ENCODE measurements at regions not wholly inside any gene's neighbourhood (a gene's known extent, or its start where the extent isn't known, plus 50 kb on each side); places are given as distances from the start of the nearest gene placed in this dataset.

- no peak overlapping the region for H3K4me3 ChIP-seq (replicated peaks in 1 of 2; ENCODE audit: low read depth in 1 of 2, low read length in 2 of 2)
- RAD21 ChIA-PET (ENCODE audit: low non-redundant PET in 1 of 2, low total read pairs in 2 of 2, uncharacterized antibody in 2 of 2, unreplicated experiment in 2 of 2) = interaction anchor here in 1 of 2 experiments (0.6 kb wide), 1 partner anchor 295 kb away, joined by 4 read pairs; no protein-coding TSS in a partner anchor
- H3K36me3 ChIP-seq (ENCODE audit: control insufficient read depth in 1 of 2, insufficient read depth in 2 of 2, low read length in 2 of 2) = no peaks in the 10 kb centered on the region
- no peaks in the 10 kb centered on the region for H3K9me3 ChIP-seq (ENCODE audit: control insufficient read depth in 1 of 2, insufficient read depth in 1 of 2, low read depth in 1 of 2, low read length in 2 of 2)
- ATAC-seq (no peak), DNase-seq (ENCODE audit: low read depth, low spot score) (no peak)
- H3K79me2 ChIP-seq (ENCODE audit: insufficient read depth, low read length) = no peaks in the 10 kb centered on the region
- CTCF ChIA-PET = no interaction called here
- no peaks in the 10 kb centered on the region for H3K9me2 ChIP-seq (ENCODE audit: insufficient read depth)
- H3K4me2 ChIP-seq (ENCODE audit: low read length) = no peak overlapping the region
- BruUV-seq (replicated peaks) = no TSS peak
- H2AFZ ChIP-seq (ENCODE audit: low read depth, low read length, poor library complexity, severe bottlenecking) = no peak overlapping the region
- H3K9ac ChIP-seq (ENCODE audit: low read length) = no peak overlapping the region
- TF ChIP-seq YY1 (IDR thresholded peaks at IDR 0.05; ENCODE audit: extremely low read depth, insufficient replicate concordance, low read depth, low read length) (no peak), SRF (IDR thresholded peaks at IDR 0.05; ENCODE audit: low read depth) (no peak), ZFX (IDR thresholded peaks at IDR 0.05) (no peak)
- no peak overlapping the region for H3K27ac ChIP-seq (ENCODE audit: low read depth, low read length)
- no peaks in the 10 kb centered on the region for H4K20me1 ChIP-seq (ENCODE audit: insufficient read depth)
- intact Hi-C loops (cut with micrococcal nuclease) = no loop called here
- no peaks in the 10 kb centered on the region; a peak in 1 of 4 replicates for H3K4me1 ChIP-seq (ENCODE audit: control insufficient read depth in 1 of 2, insufficient read depth in 2 of 2, low read length in 2 of 2)
- POLR2A ChIA-PET = no interaction called here
- peaks cover 61% of the 10 kb centered on the region for H3K27me3 ChIP-seq (ENCODE audit: insufficient read depth, low read length)
Measured at GRCh38 chr5:38093855-38094254, 164.5 kb upstream of the EGFLAM start.

- Histone ChIP-seq H3K4me2 (ENCODE audit: low read length) (no peak overlapping the region), H2AFZ (ENCODE audit: low read depth, low read length, poor library complexity, severe bottlenecking) (no peak overlapping the region), H3K9ac (ENCODE audit: low read length) (no peak overlapping the region), H3K4me1 (ENCODE audit: control insufficient read depth in 1 of 2, insufficient read depth in 2 of 2, low read length in 2 of 2) (no peaks in the 10 kb centered on the region), H3K27me3 (ENCODE audit: insufficient read depth, low read length) (peaks cover 69% of the 10 kb centered on the region), H3K9me2 (ENCODE audit: insufficient read depth) (no peaks in the 10 kb centered on the region), H3K4me3 (replicated peaks in 1 of 2; ENCODE audit: low read depth in 1 of 2, low read length in 2 of 2) (no peak overlapping the region), H3K79me2 (ENCODE audit: insufficient read depth, low read length) (no peaks in the 10 kb centered on the region), H4K20me1 (ENCODE audit: insufficient read depth) (no peaks in the 10 kb centered on the region), H3K9me3 (ENCODE audit: control insufficient read depth in 1 of 2, insufficient read depth in 1 of 2, low read depth in 1 of 2, low read length in 2 of 2) (no peaks in the 10 kb centered on the region), H3K36me3 (ENCODE audit: control insufficient read depth in 1 of 2, insufficient read depth in 2 of 2, low read length in 2 of 2) (no peaks in the 10 kb centered on the region), H3K27ac (ENCODE audit: low read depth, low read length) (no peak overlapping the region)
- CTCF ChIA-PET = no interaction called here
- no TSS peak for BruUV-seq (replicated peaks)
- POLR2A ChIA-PET = no interaction called here
- intact Hi-C loops (cut with micrococcal nuclease) = no loop called here
- RAD21 ChIA-PET (ENCODE audit: low non-redundant PET in 1 of 2, low total read pairs in 2 of 2, uncharacterized antibody in 2 of 2, unreplicated experiment in 2 of 2) = no interaction called here
- ATAC-seq = no peak
- no peak for DNase-seq (ENCODE audit: low read depth, low spot score)
- TF ChIP-seq, protein P1, sequence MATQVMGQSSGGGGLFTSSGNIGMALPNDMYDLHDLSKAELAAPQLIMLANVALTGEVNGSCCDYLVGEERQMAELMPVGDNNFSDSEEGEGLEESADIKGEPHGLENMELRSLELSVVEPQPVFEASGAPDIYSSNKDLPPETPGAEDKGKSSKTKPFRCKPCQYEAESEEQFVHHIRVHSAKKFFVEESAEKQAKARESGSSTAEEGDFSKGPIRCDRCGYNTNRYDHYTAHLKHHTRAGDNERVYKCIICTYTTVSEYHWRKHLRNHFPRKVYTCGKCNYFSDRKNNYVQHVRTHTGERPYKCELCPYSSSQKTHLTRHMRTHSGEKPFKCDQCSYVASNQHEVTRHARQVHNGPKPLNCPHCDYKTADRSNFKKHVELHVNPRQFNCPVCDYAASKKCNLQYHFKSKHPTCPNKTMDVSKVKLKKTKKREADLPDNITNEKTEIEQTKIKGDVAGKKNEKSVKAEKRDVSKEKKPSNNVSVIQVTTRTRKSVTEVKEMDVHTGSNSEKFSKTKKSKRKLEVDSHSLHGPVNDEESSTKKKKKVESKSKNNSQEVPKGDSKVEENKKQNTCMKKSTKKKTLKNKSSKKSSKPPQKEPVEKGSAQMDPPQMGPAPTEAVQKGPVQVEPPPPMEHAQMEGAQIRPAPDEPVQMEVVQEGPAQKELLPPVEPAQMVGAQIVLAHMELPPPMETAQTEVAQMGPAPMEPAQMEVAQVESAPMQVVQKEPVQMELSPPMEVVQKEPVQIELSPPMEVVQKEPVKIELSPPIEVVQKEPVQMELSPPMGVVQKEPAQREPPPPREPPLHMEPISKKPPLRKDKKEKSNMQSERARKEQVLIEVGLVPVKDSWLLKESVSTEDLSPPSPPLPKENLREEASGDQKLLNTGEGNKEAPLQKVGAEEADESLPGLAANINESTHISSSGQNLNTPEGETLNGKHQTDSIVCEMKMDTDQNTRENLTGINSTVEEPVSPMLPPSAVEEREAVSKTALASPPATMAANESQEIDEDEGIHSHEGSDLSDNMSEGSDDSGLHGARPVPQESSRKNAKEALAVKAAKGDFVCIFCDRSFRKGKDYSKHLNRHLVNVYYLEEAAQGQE (IDR thresholded peaks at IDR 0.05; ENCODE audit: low read depth) = no peak
- TF ChIP-seq JUND (IDR thresholded peaks at IDR 0.05) (no peak), ELF1 (IDR thresholded peaks at IDR 0.05; ENCODE audit: borderline replicate concordance, low read depth) (no peak), POLR2A (IDR thresholded peaks at IDR 0.05; ENCODE audit: borderline replicate concordance, extremely low read depth, insufficient read depth, insufficient read length) (no peak), FOSL1 (IDR thresholded peaks at IDR 0.05; ENCODE audit: low read depth) (no peak), SIN3A (IDR thresholded peaks at IDR 0.05; ENCODE audit: low read depth) (no peak), POLR2AphosphoS5 (IDR thresholded peaks at IDR 0.05; ENCODE audit: low read depth, low read length) (no peak), RAD21 (IDR thresholded peaks at IDR 0.05; ENCODE audit: low read depth) (no peak), ZFX (IDR thresholded peaks at IDR 0.05) (no peak), ZNF274 (IDR thresholded peaks at IDR 0.05; ENCODE audit: low read depth, low read length) (no peak), SRF (IDR thresholded peaks at IDR 0.05; ENCODE audit: low read depth) (no peak), YY1 (IDR thresholded peaks at IDR 0.05; ENCODE audit: extremely low read depth, insufficient replicate concordance, low read depth, low read length) (no peak), EZH2 (IDR thresholded peaks at IDR 0.05) (no peak), CBX3 (IDR thresholded peaks at IDR 0.05; ENCODE audit: low read depth) (no peak)
- TF ChIP-seq, protein P2, sequence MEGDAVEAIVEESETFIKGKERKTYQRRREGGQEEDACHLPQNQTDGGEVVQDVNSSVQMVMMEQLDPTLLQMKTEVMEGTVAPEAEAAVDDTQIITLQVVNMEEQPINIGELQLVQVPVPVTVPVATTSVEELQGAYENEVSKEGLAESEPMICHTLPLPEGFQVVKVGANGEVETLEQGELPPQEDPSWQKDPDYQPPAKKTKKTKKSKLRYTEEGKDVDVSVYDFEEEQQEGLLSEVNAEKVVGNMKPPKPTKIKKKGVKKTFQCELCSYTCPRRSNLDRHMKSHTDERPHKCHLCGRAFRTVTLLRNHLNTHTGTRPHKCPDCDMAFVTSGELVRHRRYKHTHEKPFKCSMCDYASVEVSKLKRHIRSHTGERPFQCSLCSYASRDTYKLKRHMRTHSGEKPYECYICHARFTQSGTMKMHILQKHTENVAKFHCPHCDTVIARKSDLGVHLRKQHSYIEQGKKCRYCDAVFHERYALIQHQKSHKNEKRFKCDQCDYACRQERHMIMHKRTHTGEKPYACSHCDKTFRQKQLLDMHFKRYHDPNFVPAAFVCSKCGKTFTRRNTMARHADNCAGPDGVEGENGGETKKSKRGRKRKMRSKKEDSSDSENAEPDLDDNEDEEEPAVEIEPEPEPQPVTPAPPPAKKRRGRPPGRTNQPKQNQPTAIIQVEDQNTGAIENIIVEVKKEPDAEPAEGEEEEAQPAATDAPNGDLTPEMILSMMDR (IDR thresholded peaks at IDR 0.05 in 2 of 3, conservative IDR thresholded peaks at IDR 0.05 in 1 of 3; ENCODE audit: borderline replicate concordance in 1 of 3, insufficient read depth in 1 of 3, low read depth in 2 of 3, low read length in 2 of 3) = no peak
- TF ChIP-seq, protein P3, sequence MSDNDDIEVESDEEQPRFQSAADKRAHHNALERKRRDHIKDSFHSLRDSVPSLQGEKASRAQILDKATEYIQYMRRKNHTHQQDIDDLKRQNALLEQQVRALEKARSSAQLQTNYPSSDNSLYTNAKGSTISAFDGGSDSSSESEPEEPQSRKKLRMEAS (IDR thresholded peaks at IDR 0.05) = no peak
Measured at GRCh38 chr5:38086777-38087176, 171.6 kb upstream of the EGFLAM start.
